ENCODE measurements at regions not wholly inside any gene's neighbourhood (a gene's known extent, or its start where the extent isn't known, plus 50 kb on each side); places are given as distances from the start of the nearest gene placed in this dataset.
"Not testable (repeated sequence)": the region's sequence is repeated elsewhere in the genome, so short reads cannot be mapped to it uniquely, and the experiment has no call there.

DNA sequence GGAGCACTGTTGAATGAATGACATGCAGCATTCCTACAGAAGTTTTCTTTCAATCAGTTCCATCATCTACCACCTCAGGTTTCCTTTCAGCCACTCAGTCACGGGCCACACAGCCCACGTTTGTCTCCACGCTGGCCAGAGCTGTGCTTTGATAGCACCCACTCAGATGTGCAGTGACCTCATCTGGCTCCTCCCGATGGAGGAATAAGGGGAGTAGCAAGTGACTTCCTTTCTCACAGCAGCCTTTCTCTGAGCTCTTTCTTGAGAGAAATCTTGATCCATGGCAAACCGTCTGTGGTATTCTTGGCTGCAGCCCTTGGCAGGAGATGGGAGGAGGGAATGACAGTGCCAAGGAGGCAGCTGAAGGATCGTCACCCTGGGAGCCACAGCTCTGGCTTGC is 62.4 kb downstream of the HOXC4 start:
- H3K27ac Mint-ChIP-seq; H4K5ac ChIP-seq (ENCODE audit: insufficient read length, low read depth, low read length); H3K9me3 ChIP-seq (ENCODE audit: control insufficient read depth, low read depth, low read length); H3K9me3 Mint-ChIP-seq; H3K9ac ChIP-seq (ENCODE audit: extremely low read depth, insufficient read length, low read length); H4K20me1 ChIP-seq (ENCODE audit: control insufficient read depth, insufficient read depth, insufficient read length); H3K4ac ChIP-seq (ENCODE audit: low read depth, low read length); H2BK5ac ChIP-seq (ENCODE audit: insufficient read length, low read length); H4K91ac ChIP-seq (ENCODE audit: insufficient read length, low read depth, low read length); H2AK5ac ChIP-seq (ENCODE audit: insufficient read length, low read length); DNase-seq; H3K14ac ChIP-seq (ENCODE audit: insufficient read depth, low read length); H3T11ph ChIP-seq (ENCODE audit: low read length); H3K36me3 Mint-ChIP-seq (ENCODE audit: insufficient read depth in 1 of 3, low read depth in 3 of 3); H3K4me1 ChIP-seq (ENCODE audit: insufficient read depth, low read length); H2BK120ac ChIP-seq (ENCODE audit: low read depth, low read length, poor library complexity, severe bottlenecking); H3K4me1 Mint-ChIP-seq; H4K8ac ChIP-seq (replicated peaks; ENCODE audit: insufficient read length, low read depth, low read length); H3K4me3 Mint-ChIP-seq; H3K56ac ChIP-seq (ENCODE audit: insufficient read length, low read depth, low read length); H3K27ac ChIP-seq (ENCODE audit: insufficient read length, low read depth, low read length); H3K79me1 ChIP-seq (ENCODE audit: insufficient read depth, low read depth, low read length, poor library complexity, severe bottlenecking); H3K23ac ChIP-seq (ENCODE audit: insufficient read length, low read depth, low read length); H3K79me2 ChIP-seq (ENCODE audit: insufficient read depth, low read length); H3K18ac ChIP-seq (ENCODE audit: insufficient read length, low read depth, low read length); H2BK20ac ChIP-seq (ENCODE audit: low read depth, low read length, poor library complexity, severe bottlenecking); H2BK15ac ChIP-seq (ENCODE audit: low read depth, low read length); H2AFZ ChIP-seq (ENCODE audit: low read length); H3K23me2 ChIP-seq (ENCODE audit: insufficient read length, low read depth, low read length, poor library complexity, severe bottlenecking); H2BK12ac ChIP-seq (ENCODE audit: insufficient read length, low read depth, low read length); H3K4me2 ChIP-seq (ENCODE audit: insufficient read depth, insufficient read length, low read length): not testable (repeated sequence)
- no CpG with 5 or more reads among the region's 6 CpGs for WGBS (ENCODE audit: extremely low coverage, insufficient read length, low lambda C conversion rate)
- peaks cover 100% of the 10 kb centered on the region for H3K27me3 Mint-ChIP-seq (ENCODE audit: low read depth)
- peaks cover 13% of the 10 kb centered on the region; the same call in 1 of the 2 replicates for H3K27me3 ChIP-seq (ENCODE audit: insufficient read depth, low read length)

DNA sequence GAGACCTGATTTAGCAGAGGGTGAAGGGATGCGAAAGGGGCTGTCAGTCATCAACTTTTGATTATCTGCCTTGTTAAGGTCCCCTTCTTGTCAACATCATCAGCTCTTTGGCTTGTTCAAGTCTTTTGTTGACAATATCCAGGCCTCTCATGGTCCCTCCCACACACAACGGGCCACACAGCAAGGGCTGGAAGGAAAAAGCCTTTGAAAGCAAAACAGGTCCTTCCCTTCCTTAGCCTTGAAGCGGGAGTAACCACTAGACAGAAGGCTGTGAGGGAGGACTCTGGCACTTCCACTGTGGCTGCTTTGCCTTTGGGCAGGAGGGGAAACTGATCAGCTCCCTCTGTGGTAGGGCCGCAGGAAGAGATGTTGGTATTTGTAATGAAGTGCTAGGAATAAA is 63.8 kb downstream of the HOXC4 start:
- H3K4me1 ChIP-seq (ENCODE audit: insufficient read depth, low read length); DNase-seq: not testable (repeated sequence)

More for the DNA sequence above, 63.8 kb downstream of the HOXC4 start:
- H3K23ac ChIP-seq (ENCODE audit: insufficient read length, low read depth, low read length); H3K9ac ChIP-seq (ENCODE audit: extremely low read depth, insufficient read length, low read length); H4K20me1 ChIP-seq (ENCODE audit: control insufficient read depth, insufficient read depth, insufficient read length); H4K5ac ChIP-seq (ENCODE audit: insufficient read length, low read depth, low read length); H2BK120ac ChIP-seq (ENCODE audit: low read depth, low read length, poor library complexity, severe bottlenecking); H3K4ac ChIP-seq (ENCODE audit: low read depth, low read length); H3K18ac ChIP-seq (ENCODE audit: insufficient read length, low read depth, low read length); H3K36me3 Mint-ChIP-seq (ENCODE audit: insufficient read depth in 1 of 3, low read depth in 3 of 3); H3K27ac Mint-ChIP-seq; H2BK20ac ChIP-seq (ENCODE audit: low read depth, low read length, poor library complexity, severe bottlenecking); H2AFZ ChIP-seq (ENCODE audit: low read length); H3K9me3 Mint-ChIP-seq; H2BK15ac ChIP-seq (ENCODE audit: low read depth, low read length); H3T11ph ChIP-seq (ENCODE audit: low read length); H2AK5ac ChIP-seq (ENCODE audit: insufficient read length, low read length); H3K4me3 Mint-ChIP-seq; H4K91ac ChIP-seq (ENCODE audit: insufficient read length, low read depth, low read length); H3K79me1 ChIP-seq (ENCODE audit: insufficient read depth, low read depth, low read length, poor library complexity, severe bottlenecking); H4K8ac ChIP-seq (replicated peaks; ENCODE audit: insufficient read length, low read depth, low read length); H3K9me3 ChIP-seq (ENCODE audit: control insufficient read depth, low read depth, low read length); H3K27ac ChIP-seq (ENCODE audit: insufficient read length, low read depth, low read length); H3K4me2 ChIP-seq (ENCODE audit: insufficient read depth, insufficient read length, low read length); H3K23me2 ChIP-seq (ENCODE audit: insufficient read length, low read depth, low read length, poor library complexity, severe bottlenecking); H2BK12ac ChIP-seq (ENCODE audit: insufficient read length, low read depth, low read length); H3K79me2 ChIP-seq (ENCODE audit: insufficient read depth, low read length); H3K14ac ChIP-seq (ENCODE audit: insufficient read depth, low read length); H3K4me1 Mint-ChIP-seq; H2BK5ac ChIP-seq (ENCODE audit: insufficient read length, low read length); H3K56ac ChIP-seq (ENCODE audit: insufficient read length, low read depth, low read length): not testable (repeated sequence)
- WGBS (ENCODE audit: extremely low coverage, insufficient read length, low lambda C conversion rate), result no CpG with 5 or more reads among the region's 4 CpGs
- peaks cover 100% of the 10 kb centered on the region for H3K27me3 Mint-ChIP-seq (ENCODE audit: low read depth)
- H3K27me3 ChIP-seq (ENCODE audit: insufficient read depth, low read length), result peaks cover 27% of the 10 kb centered on the region; the same call in 1 of the 2 replicates

Measured in H9 (cell line).